Cardiac muscle cell (in vitro differentiated cells and primary cell): ENCODE measurements at regions not wholly inside any gene's neighbourhood (a gene's known extent, or its start where the extent isn't known, plus 50 kb on each side); places are given as distances from the start of the nearest gene placed in this dataset.
A peak's percentile ranks its signal among the peaks of the same experiment; 100 is the strongest.

Source experiments
- DNase-seq, 2 donors: peaks; one replicate each; pipeline versions ENCODE4 v3.0.0 to v3.0.0-alpha.2; 2010 to 2017; ENCODE audit warnings: low read depth in 1 of 2, low spot score in 1 of 2
- H3K27ac ChIP-seq: fragments of 200-600 bp; sonication (generic); 2 replicates; pipeline ENCODE4 v1.5.1; 2016
- H3K27me3 ChIP-seq: fragments of 200-600 bp; sonication (generic); 2 replicates; pipeline ENCODE4 v1.6.0; 2016; ENCODE audit warnings: control low read depth
- H3K36me3 ChIP-seq: fragments of 200-600 bp; sonication (generic); 2 replicates; pipeline ENCODE4 v1.5.1; 2016; ENCODE audit warnings: control low read depth
- H3K4me1 ChIP-seq: fragments of 200-600 bp; sonication (generic); 2 replicates; pipeline ENCODE4 v1.8.1; 2017; ENCODE audit warnings: low read depth, mild to moderate bottlenecking, mixed run types
- H3K4me3 ChIP-seq: fragments of 200-600 bp; sonication (generic); 2 replicates; pipeline ENCODE4 v1.5.1; 2016; ENCODE audit warnings: mild to moderate bottlenecking
- H3K9me3 ChIP-seq: fragments of 200-600 bp; sonication (generic); 2 replicates; pipeline ENCODE4 v1.5.1; 2017; ENCODE audit warnings: low read depth, mild to moderate bottlenecking, control low read depth
- CTCF ChIP-seq: IDR thresholded peaks from 2 replicates; pipeline ENCODE4 v1.5.1; 2012; ENCODE audit warnings: low read depth, mild to moderate bottlenecking, low read length

DNA sequence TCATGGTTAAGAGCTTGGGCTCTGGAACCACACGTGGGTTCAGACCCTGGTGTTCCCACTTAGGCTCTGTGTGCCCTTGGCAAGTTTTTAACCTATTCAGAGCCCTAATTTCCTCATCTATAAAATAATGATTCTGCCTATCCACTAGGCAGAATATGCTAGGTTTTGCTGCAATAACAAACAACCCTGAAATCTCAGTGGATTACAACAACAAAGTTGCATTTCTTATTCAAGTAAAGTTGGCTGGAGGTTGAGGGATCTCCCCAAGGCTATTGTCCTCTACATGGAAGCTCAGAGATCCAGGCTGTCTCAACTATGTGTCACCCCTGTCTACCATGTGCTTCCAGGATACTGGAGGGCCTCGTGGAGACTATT is 275.4 kb upstream of the SIX2 start:
- no peak overlapping the region for H3K4me3 ChIP-seq
- H3K27ac ChIP-seq, result no peak overlapping the region
- no peak for TF ChIP-seq CTCF
- no peaks in the 10 kb centered on the region for H3K27me3 ChIP-seq
- peaks cover 7% of the 10 kb centered on the region for H3K4me1 ChIP-seq
- H3K9me3 ChIP-seq, result no peaks in the 10 kb centered on the region
- DNase-seq, result no peak
- no peaks in the 10 kb centered on the region for H3K36me3 ChIP-seq

- peak in 1 of 2 donors; percentile 82 for DNase-seq
- no peaks in the 10 kb centered on the region for H3K9me3 ChIP-seq
- no peak overlapping the region for H3K27ac ChIP-seq
- H3K4me3 ChIP-seq, result no peak overlapping the region
- no peaks in the 10 kb centered on the region for H3K27me3 ChIP-seq
- no peak for TF ChIP-seq CTCF
- peaks cover 9% of the 10 kb centered on the region for H3K4me1 ChIP-seq
- no peaks in the 10 kb centered on the region for H3K36me3 ChIP-seq
Observed at GRCh38 chr2:45283764-45284620, 274.7 kb upstream of the SIX2 start.

GRCh38 chr2:45282646-45283045 is 273.4 kb upstream of the SIX2 start:
- Histone ChIP-seq H3K4me3 (no peak overlapping the region), H3K27me3 (no peaks in the 10 kb centered on the region), H3K4me1 (peaks cover 9% of the 10 kb centered on the region), H3K27ac (no peak overlapping the region), H3K9me3 (no peaks in the 10 kb centered on the region), H3K36me3 (no peaks in the 10 kb centered on the region)
- no peak for DNase-seq
- no peak for TF ChIP-seq CTCF

DNA sequence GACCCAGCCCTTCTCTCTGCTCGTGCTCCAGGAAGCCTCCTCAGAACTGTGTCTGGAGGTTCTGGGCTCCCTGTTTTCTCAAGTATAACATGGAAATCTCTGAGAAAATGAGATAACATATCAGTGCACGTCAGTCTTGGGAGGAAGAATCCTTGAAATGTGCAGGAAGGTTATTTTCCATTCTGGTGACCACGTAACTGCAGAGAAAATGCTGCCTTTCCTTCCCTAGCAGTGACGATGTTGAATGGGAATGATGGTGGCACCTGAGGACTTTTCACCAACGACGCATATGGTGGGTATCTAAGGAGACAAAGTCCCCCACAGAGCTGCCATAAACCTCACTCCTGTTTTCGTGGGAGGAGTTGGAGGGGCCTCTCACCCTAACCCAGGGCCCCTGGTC is 272.1 kb upstream of the SIX2 start:
- no peak for TF ChIP-seq CTCF
- peaks cover 9% of the 10 kb centered on the region for H3K4me1 ChIP-seq
- H3K27ac ChIP-seq, result no peak overlapping the region
- no peaks in the 10 kb centered on the region for H3K36me3 ChIP-seq
- H3K27me3 ChIP-seq, result no peaks in the 10 kb centered on the region
- H3K4me3 ChIP-seq, result no peak overlapping the region
- no peaks in the 10 kb centered on the region for H3K9me3 ChIP-seq
- no peak for DNase-seq

- H3K27me3 ChIP-seq, result no peaks in the 10 kb centered on the region
- H3K4me1 ChIP-seq, result peaks cover 9% of the 10 kb centered on the region
- no peak for DNase-seq
- H3K27ac ChIP-seq, result no peak overlapping the region
- no peaks in the 10 kb centered on the region for H3K36me3 ChIP-seq
- TF ChIP-seq CTCF, result no peak
- H3K9me3 ChIP-seq, result no peaks in the 10 kb centered on the region
- H3K4me3 ChIP-seq, result no peak overlapping the region
Observed at GRCh38 chr2:45280794-45281193, 271.5 kb upstream of the SIX2 start.
